KMS-11 (cell line): ENCODE measurements at regions not wholly inside any gene's neighbourhood (a gene's known extent, or its start where the extent isn't known, plus 50 kb on each side); places are given as distances from the start of the nearest gene placed in this dataset.

Experiments used
- H2AFZ ChIP-seq: fragments of 200-600 bp; sonication (generic); 2 replicates; pipeline ENCODE4 v1.6.1; 2016; ENCODE audit warnings: antibody characterized with exemption, mixed run types, low read depth
- H3K27ac ChIP-seq: fragments of 200-600 bp; sonication (generic); 2 replicates; pipeline ENCODE4 v1.6.1; 2016; ENCODE audit warnings: mild to moderate bottlenecking, mixed run types
- H3K27me3 ChIP-seq: fragments of 200-600 bp; sonication (generic); 2 replicates; pipeline ENCODE4 v1.6.1; 2017; ENCODE audit warnings: mild to moderate bottlenecking, low read depth, mixed run types, moderate library complexity; ENCODE audit not compliant: insufficient read depth
- H3K36me3 ChIP-seq: fragments of 200-600 bp; sonication (generic); 2 replicates; pipeline ENCODE4 v1.6.1; 2017; ENCODE audit warnings: mild to moderate bottlenecking, mixed run types; ENCODE audit not compliant: insufficient read depth
- H3K4me1 ChIP-seq: fragments of 200-600 bp; sonication (generic); 2 replicates; pipeline ENCODE4 v1.6.1; 2016; ENCODE audit warnings: mild to moderate bottlenecking, low read depth, mixed run types; ENCODE audit not compliant: poor library complexity, severe bottlenecking
- H3K4me2 ChIP-seq: fragments of 200-600 bp; sonication (generic); 2 replicates; pipeline ENCODE4 v1.7.0; 2016; ENCODE audit warnings: mild to moderate bottlenecking, mixed run types
- H3K4me3 ChIP-seq: fragments of 200-600 bp; sonication (generic); IDR thresholded peaks from 2 replicates; pipeline ENCODE4 v1.6.1; 2017; ENCODE audit warnings: low read depth, low read length, mixed read lengths; ENCODE audit not compliant: insufficient read depth
- H3K79me2 ChIP-seq: fragments of 200-600 bp; sonication (generic); 2 replicates; pipeline ENCODE4 v1.6.1; 2016; ENCODE audit warnings: low read depth, mixed run types; ENCODE audit not compliant: insufficient read depth
- H3K9ac ChIP-seq: fragments of 200-600 bp; sonication (generic); 2 replicates; pipeline ENCODE4 v1.6.1; 2016; ENCODE audit warnings: mild to moderate bottlenecking, mixed run types
- H4K20me1 ChIP-seq: fragments of 200-600 bp; sonication (generic); 2 replicates; pipeline ENCODE4 v1.6.1; 2016; ENCODE audit warnings: mild to moderate bottlenecking, mixed run types; ENCODE audit not compliant: insufficient read depth
- TF ChIP-seq, protein P1 (sequence below): fragments of 200-600 bp; sonication (generic); conservative IDR thresholded peaks from 2 replicates; pipeline ENCODE4 v1.6.1; 2017; ENCODE audit warnings: low read depth, mild to moderate bottlenecking, antibody characterized with exemption, low read length, moderate library complexity, mixed read lengths

DNA sequence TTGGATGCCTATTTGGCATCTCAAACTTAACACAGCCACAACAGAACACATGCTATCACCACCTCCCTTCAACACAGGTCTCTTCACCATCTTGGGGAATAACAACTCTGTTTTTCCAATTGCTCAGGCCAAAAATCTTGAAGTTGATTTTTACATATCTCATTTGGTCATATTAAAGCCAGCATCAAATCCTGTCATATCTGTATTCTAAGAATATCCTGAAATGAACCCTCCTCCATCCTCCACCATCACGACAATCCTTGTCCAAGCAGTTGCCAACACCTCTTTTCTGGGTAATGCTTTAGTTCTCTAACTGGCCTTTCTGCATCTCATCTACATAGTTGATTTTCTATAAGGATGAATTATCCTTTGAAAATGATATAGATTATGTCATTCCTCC lies 168.7 kb downstream of the GPR37 start:
- Histone ChIP-seq H3K36me3 (no peaks in the 10 kb centered on the region), H3K4me1 (no peaks in the 10 kb centered on the region), H4K20me1 (no peaks in the 10 kb centered on the region), H3K27ac (no peak overlapping the region), H2AFZ (no peak overlapping the region), H3K9ac (no peak overlapping the region), H3K4me3 (no peak overlapping the region), H3K79me2 (no peaks in the 10 kb centered on the region), H3K4me2 (no peak overlapping the region), H3K27me3 (no peaks in the 10 kb centered on the region)
- TF ChIP-seq, protein P1, sequence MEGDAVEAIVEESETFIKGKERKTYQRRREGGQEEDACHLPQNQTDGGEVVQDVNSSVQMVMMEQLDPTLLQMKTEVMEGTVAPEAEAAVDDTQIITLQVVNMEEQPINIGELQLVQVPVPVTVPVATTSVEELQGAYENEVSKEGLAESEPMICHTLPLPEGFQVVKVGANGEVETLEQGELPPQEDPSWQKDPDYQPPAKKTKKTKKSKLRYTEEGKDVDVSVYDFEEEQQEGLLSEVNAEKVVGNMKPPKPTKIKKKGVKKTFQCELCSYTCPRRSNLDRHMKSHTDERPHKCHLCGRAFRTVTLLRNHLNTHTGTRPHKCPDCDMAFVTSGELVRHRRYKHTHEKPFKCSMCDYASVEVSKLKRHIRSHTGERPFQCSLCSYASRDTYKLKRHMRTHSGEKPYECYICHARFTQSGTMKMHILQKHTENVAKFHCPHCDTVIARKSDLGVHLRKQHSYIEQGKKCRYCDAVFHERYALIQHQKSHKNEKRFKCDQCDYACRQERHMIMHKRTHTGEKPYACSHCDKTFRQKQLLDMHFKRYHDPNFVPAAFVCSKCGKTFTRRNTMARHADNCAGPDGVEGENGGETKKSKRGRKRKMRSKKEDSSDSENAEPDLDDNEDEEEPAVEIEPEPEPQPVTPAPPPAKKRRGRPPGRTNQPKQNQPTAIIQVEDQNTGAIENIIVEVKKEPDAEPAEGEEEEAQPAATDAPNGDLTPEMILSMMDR: no peak

DNA sequence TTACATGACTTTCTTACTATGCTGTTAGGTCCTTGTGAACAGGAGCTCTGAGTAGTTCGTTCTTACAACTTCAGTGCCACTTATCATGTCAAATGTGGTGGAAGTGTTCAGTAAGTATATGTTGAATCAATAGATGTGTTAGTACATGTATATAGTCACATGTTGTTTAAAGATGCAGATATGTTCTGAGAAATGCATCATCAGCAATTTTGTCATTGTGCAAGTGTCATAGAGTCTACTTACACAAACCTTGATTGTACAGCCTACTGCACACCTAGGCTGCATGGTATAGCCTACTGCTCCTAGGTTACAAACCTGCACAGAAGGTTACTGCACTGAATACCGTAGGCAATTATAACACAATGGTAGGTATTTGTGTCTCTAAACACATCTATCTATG lies 174.8 kb downstream of the GPR37 start:
- no peaks in the 10 kb centered on the region for H3K27me3 ChIP-seq
- no peaks in the 10 kb centered on the region for H4K20me1 ChIP-seq
- no peak overlapping the region for H3K4me3 ChIP-seq
- no peak overlapping the region for H3K9ac ChIP-seq
- no peaks in the 10 kb centered on the region for H3K4me1 ChIP-seq
- no peak overlapping the region for H2AFZ ChIP-seq
- no peak overlapping the region for H3K4me2 ChIP-seq
- TF ChIP-seq, protein P1: no peak
- H3K79me2 ChIP-seq: no peaks in the 10 kb centered on the region
- H3K27ac ChIP-seq: no peak overlapping the region
- H3K36me3 ChIP-seq: no peaks in the 10 kb centered on the region

DNA sequence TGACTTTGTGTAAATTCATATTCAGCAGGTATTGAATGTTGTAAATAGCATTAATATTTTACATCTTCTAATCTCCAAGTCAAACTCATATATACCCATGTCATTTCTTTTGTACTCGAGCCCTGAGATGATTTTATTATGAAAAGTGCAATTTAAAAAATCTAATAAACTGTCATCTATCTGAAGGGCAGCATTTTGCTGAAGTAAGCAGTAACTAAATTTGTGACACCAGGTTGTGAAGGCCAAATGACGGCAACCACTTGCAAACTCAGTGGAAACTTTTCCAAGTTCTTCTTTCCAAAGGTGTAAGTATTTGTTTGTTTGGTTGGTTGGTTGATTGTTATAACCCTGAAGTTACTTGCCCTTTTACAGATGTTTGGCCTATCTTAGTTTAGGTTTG lies 188.3 kb downstream of the GPR37 start:
- Histone ChIP-seq H2AFZ (no peak overlapping the region), H3K4me1 (peaks cover 8% of the 10 kb centered on the region), H3K4me3 (no peak overlapping the region), H4K20me1 (no peaks in the 10 kb centered on the region), H3K27me3 (no peaks in the 10 kb centered on the region), H3K27ac (no peak overlapping the region), H3K36me3 (no peaks in the 10 kb centered on the region), H3K79me2 (no peaks in the 10 kb centered on the region), H3K4me2 (no peak overlapping the region), H3K9ac (no peak overlapping the region)
- TF ChIP-seq, protein P1: no peak

DNA sequence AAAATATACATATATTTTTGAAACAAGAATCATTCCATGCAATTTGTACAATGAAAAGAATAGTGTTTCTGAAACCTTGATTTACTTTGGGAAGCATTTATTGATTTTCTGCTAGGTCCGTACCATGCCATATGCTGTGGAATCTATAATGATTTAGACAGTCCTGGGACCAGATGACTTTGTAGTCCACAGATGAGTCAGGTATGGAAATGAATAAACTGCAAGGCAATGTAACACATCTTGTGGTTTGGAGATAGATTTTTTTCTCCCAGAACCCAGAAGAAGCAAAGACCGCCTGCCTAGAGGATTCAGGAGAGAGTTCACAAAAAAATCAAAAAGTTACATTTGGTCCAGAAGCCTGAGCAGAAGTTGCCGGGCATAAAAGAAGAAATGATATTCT lies 190.4 kb downstream of the GPR37 start:
- TF ChIP-seq, protein P1: no peak
- Histone ChIP-seq H3K79me2 (no peaks in the 10 kb centered on the region), H3K36me3 (no peaks in the 10 kb centered on the region), H3K4me3 (no peak overlapping the region), H3K27ac (no peak overlapping the region), H3K9ac (no peak overlapping the region), H2AFZ (no peak overlapping the region), H3K4me1 (peaks cover 8% of the 10 kb centered on the region), H3K27me3 (no peaks in the 10 kb centered on the region), H4K20me1 (no peaks in the 10 kb centered on the region), H3K4me2 (no peak overlapping the region)
